GM12864 (cell line): ENCODE measurements at regions not wholly inside any gene's neighbourhood (a gene's known extent, or its start where the extent isn't known, plus 50 kb on each side); places are given as distances from the start of the nearest gene placed in this dataset.

Source experiments
- DNase-seq: peaks from one replicate; pipeline ENCODE4 v3.0.0-alpha.2; 2011; ENCODE audit warnings: low read depth
- H3K4me3 ChIP-seq: 2 replicates; pipeline ENCODE4 v1.5.1; 2011; ENCODE audit warnings: mild to moderate bottlenecking, low read depth, low read length, control low read depth
- CTCF ChIP-seq: IDR thresholded peaks from 2 replicates; pipeline ENCODE4 v1.5.1; 2011; ENCODE audit warnings: low read depth, mild to moderate bottlenecking, moderate library complexity, low read length, control low read depth, inconsistent platforms; ENCODE audit errors: missing control alignments

GRCh38 chr6:40298207-40298606, 289.0 kb downstream of the LRFN2 start:
- DNase-seq = no peak
- TF ChIP-seq CTCF = no peak
- no peak overlapping the region for H3K4me3 ChIP-seq

DNA sequence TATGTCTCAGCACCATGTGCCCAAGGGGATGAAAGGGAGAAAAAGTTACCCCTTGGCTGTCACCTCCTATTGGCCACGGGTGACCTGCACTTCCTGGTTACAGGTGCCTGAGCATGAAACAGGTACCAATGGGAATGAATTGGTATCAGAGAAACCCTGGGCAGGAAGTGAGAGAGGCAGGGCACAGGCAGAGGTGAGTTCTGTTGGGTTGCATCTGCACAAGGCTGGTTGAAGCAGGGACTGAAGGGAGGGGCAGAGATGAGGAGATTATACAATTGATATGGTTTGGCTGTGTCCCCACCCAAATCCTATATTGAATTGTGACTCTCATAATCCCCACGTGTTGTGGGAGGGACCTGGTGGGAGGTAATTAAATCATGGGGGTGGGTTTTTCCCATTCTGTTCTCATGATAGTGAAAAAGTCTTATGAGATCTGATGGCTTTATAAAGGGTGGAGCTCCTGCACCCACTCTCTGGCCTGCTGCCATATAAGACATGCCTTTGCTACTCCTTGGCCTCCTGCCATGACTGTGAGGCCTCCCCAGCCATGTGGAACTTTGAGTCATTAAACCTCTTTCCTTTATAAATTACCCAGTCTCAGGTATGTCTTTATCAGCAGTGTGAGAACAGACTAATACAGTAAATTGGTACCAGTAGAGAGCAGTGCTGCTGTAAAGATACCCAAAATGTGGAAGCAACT, 291.8 kb downstream of the LRFN2 start:
- TF ChIP-seq CTCF = no peak
- DNase-seq = no peak
- no peak overlapping the region for H3K4me3 ChIP-seq

DNA sequence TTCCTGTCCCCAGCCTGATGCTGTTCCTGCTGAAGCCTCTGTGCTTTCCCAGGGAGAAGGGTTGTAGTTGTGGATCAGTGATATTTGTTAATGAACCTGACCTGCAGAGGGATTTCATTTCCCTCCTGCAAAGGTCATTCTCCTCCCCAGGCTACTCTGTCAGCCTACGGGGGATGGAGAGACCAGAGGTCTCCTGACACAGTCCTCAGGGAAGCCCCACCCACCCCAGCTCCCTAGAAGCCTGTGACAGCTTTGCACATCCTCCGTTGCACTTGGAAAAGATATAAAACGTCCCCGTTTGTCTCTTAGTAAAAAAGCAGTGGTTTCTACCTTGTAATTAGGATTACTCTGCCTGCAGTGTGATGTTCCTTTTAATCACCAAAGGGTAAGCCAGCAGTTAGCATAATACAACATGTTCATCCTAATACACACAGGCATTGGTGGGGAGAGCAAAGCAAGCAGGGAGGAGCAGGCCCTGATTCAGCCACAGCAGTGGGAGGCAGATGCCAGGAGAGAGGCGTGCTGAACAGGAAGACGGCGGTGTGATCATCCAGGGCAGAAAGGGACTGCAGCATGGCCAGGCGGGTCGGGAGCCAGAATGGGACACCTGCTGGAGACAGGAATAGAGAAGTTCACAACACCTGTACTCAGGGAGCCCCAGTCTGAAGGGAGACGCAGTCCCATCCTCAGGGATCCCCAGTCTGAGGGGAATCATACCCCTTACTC, 293.5 kb downstream of the LRFN2 start:
- DNase-seq = no peak
- H3K4me3 ChIP-seq = no peak overlapping the region
- no peak for TF ChIP-seq CTCF

- DNase-seq = no peak
- no peak for TF ChIP-seq CTCF
- H3K4me3 ChIP-seq = no peak overlapping the region
These were observed 294.1 kb downstream of the LRFN2 start for GRCh38 chr6:40293060-40293459.

DNA sequence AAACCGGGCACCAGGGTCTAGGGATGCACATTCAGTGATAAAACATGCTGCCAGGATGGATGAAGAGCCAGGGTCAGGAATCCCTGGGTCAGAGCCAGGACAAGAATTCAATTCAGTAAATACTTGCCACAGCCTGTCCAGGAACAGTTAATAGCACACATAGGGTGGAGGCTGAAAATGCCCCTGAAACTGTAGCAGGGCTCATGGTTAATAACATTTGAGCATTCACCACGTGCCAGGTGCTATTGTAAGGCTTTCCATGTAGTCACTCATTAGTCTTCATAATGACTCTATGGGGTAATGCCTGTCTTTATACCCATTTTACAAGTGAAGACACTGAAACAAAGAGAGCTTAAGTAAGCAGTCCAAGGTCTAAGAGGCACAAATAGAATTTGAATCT, 296.3 kb downstream of the LRFN2 start:
- H3K4me3 ChIP-seq = no peak overlapping the region
- no peak for TF ChIP-seq CTCF
- no peak for DNase-seq

- H3K4me3 ChIP-seq = no peak overlapping the region
- no peak for TF ChIP-seq CTCF
- no peak for DNase-seq
These were observed 298.2 kb downstream of the LRFN2 start for GRCh38 chr6:40288919-40289318.
